ENCODE measurements at regions not wholly inside any gene's neighbourhood (a gene's known extent, or its start where the extent isn't known, plus 50 kb on each side); places are given as distances from the start of the nearest gene placed in this dataset.

DNA sequence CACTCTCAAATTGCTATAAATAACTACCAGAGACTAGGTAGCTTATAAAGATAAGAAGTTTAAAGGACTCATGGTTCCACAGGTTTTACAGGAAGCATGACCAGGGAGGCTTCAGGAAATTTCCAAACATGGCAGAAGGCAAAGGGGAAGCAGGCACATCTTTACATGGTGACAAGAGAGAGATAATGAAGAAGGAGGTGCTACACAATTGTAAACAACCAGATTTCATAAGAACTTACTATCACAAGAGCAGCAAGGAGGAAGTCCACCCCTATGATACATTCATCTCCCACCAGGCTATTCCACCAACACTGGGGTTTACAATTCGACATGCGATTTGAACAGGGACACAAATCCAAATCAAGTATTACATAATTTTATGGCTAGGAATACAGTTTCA, 257.7 kb downstream of the BTG1 start:
- TF ChIP-seq, protein P1, sequence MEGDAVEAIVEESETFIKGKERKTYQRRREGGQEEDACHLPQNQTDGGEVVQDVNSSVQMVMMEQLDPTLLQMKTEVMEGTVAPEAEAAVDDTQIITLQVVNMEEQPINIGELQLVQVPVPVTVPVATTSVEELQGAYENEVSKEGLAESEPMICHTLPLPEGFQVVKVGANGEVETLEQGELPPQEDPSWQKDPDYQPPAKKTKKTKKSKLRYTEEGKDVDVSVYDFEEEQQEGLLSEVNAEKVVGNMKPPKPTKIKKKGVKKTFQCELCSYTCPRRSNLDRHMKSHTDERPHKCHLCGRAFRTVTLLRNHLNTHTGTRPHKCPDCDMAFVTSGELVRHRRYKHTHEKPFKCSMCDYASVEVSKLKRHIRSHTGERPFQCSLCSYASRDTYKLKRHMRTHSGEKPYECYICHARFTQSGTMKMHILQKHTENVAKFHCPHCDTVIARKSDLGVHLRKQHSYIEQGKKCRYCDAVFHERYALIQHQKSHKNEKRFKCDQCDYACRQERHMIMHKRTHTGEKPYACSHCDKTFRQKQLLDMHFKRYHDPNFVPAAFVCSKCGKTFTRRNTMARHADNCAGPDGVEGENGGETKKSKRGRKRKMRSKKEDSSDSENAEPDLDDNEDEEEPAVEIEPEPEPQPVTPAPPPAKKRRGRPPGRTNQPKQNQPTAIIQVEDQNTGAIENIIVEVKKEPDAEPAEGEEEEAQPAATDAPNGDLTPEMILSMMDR (IDR thresholded peaks at IDR 0.05; ENCODE audit: low read depth, low read length) = no peak
- in situ Hi-C loops (cut with HindIII; ENCODE audit: low sequenced_read_pairs) = no loop called here
- no peak overlapping the region for H3K4me3 ChIP-seq (ENCODE audit: low read depth, low read length)
- no peak for DNase-seq (ENCODE audit: low read depth, low spot score)

- in situ Hi-C loops (cut with HindIII; ENCODE audit: low sequenced_read_pairs) = no loop called here
- no peak overlapping the region for H3K4me3 ChIP-seq (ENCODE audit: low read depth, low read length)
- TF ChIP-seq, protein P1 (IDR thresholded peaks at IDR 0.05; ENCODE audit: low read depth, low read length) = no peak
- no peak for DNase-seq (ENCODE audit: low read depth, low spot score)
These were observed 259.6 kb downstream of the BTG1 start for GRCh38 chr12:91885851-91886731.

DNA sequence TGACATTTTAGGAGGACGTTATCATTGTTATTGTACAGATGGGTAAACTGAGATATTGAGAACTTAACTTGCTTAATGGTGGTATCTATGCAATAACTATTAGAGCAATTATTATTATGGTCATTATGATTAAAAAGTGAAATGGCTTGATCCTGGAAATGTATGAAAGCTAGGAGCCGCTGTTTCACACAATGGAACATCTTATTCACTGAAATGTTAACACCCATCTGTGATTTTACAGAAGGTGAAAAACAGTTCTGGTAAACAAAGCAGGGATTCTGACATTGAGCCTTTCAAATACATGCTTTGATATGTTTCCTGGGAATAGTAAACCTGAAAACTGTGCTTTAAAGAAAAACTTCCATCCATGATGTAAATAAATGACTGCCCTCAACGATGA, 261.4 kb downstream of the BTG1 start:
- DNase-seq (ENCODE audit: low read depth, low spot score) = no peak
- in situ Hi-C loops (cut with HindIII; ENCODE audit: low sequenced_read_pairs) = no loop called here

GRCh38 chr12:91883811-91884210, 261.8 kb downstream of the BTG1 start:
- DNase-seq (ENCODE audit: low read depth, low spot score) = no peak
- no peak overlapping the region for H3K4me3 ChIP-seq (ENCODE audit: low read depth, low read length)
- TF ChIP-seq, protein P1 (IDR thresholded peaks at IDR 0.05; ENCODE audit: low read depth, low read length) = no peak
- in situ Hi-C loops (cut with HindIII; ENCODE audit: low sequenced_read_pairs) = no loop called here

More for the DNA sequence above, 261.4 kb downstream of the BTG1 start:
- TF ChIP-seq, protein P1 (IDR thresholded peaks at IDR 0.05; ENCODE audit: low read depth, low read length) = no peak
- no peak overlapping the region for H3K4me3 ChIP-seq (ENCODE audit: low read depth, low read length)

- TF ChIP-seq, protein P1 (IDR thresholded peaks at IDR 0.05; ENCODE audit: low read depth, low read length) = no peak
- in situ Hi-C loops (cut with HindIII; ENCODE audit: low sequenced_read_pairs) = no loop called here
- no peak overlapping the region for H3K4me3 ChIP-seq (ENCODE audit: low read depth, low read length)
- no peak for DNase-seq (ENCODE audit: low read depth, low spot score)
These were observed 262.7 kb downstream of the BTG1 start for GRCh38 chr12:91882910-91883309.

DNA sequence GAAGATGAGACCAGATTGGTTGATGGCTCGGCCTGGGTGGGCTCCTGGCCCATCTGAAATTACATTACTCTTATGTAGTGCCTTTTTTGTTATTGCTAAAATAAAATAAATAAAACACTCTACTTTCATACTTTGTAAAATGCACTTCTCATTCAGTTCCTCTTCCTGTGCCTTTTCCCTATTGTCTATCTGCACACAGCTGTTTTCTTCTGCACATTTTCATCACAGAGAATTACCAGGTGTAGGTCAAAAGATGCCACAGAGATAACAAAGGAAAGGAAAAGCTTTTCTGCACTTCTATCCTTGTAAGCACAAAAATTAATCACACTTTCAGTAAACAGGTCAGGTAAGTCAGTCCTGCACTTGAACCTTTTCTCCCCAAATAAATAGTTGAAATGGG, 265.1 kb downstream of the BTG1 start:
- in situ Hi-C loops (cut with HindIII; ENCODE audit: low sequenced_read_pairs) = no loop called here
- DNase-seq (ENCODE audit: low read depth, low spot score) = no peak
- no peak overlapping the region for H3K4me3 ChIP-seq (ENCODE audit: low read depth, low read length)
- TF ChIP-seq, protein P1 (IDR thresholded peaks at IDR 0.05; ENCODE audit: low read depth, low read length) = no peak
